ENCODE measurements at regions not wholly inside any gene's neighbourhood (a gene's known extent, or its start where the extent isn't known, plus 50 kb on each side); places are given as distances from the start of the nearest gene placed in this dataset.

DNA sequence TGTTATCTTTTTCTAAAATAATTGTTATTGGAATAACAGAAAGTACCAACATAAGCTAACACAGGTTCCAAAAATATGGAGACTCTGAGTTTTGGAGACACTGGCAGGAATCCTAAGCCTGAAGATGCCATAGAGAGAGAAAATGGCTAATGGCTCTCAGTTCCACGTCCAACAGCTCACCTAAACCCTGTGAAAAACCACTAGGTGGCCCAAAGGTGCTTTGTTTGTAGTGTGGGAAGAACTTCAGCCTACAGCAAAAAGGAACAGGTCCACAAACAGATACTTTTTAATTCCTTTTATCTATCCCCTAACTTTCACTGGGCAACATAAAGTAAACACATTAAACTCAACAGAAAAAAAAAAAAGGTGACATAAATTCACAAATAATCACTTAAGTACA is 272.3 kb downstream of the SEMA3D start:
- TF ChIP-seq, protein P1, sequence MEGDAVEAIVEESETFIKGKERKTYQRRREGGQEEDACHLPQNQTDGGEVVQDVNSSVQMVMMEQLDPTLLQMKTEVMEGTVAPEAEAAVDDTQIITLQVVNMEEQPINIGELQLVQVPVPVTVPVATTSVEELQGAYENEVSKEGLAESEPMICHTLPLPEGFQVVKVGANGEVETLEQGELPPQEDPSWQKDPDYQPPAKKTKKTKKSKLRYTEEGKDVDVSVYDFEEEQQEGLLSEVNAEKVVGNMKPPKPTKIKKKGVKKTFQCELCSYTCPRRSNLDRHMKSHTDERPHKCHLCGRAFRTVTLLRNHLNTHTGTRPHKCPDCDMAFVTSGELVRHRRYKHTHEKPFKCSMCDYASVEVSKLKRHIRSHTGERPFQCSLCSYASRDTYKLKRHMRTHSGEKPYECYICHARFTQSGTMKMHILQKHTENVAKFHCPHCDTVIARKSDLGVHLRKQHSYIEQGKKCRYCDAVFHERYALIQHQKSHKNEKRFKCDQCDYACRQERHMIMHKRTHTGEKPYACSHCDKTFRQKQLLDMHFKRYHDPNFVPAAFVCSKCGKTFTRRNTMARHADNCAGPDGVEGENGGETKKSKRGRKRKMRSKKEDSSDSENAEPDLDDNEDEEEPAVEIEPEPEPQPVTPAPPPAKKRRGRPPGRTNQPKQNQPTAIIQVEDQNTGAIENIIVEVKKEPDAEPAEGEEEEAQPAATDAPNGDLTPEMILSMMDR (IDR thresholded peaks at IDR 0.05; ENCODE audit: borderline replicate concordance, extremely low read depth, low read length, poor library complexity, severe bottlenecking) = no peak
- TF ChIP-seq EZH2 (IDR thresholded peaks at IDR 0.05; ENCODE audit: borderline replicate concordance, low read depth, low read length, severe bottlenecking) = no peak

All from DND-41 (cell line).